ENCODE measurements at regions not wholly inside any gene's neighbourhood (a gene's known extent, or its start where the extent isn't known, plus 50 kb on each side); places are given as distances from the start of the nearest gene placed in this dataset.

DNA sequence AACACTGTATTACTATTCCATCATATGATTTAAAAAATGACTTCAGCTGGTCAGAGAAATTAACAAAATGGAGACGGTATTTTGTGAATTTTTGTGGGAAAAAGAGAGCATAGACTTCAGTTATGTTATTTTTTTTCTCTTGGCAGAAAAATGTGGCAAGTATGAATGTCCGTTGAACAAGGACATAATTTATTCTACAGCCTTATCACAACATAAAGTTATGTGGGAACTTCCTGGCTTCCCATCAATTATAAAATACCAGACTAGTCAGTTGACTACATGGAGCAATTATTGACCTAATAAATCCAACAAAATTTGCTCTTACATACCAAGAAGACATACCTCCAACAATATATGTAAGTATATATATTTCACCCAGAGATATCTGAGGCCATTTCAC is 88.6 kb upstream of the PPP1R3A start:
- TF ChIP-seq, protein P1, sequence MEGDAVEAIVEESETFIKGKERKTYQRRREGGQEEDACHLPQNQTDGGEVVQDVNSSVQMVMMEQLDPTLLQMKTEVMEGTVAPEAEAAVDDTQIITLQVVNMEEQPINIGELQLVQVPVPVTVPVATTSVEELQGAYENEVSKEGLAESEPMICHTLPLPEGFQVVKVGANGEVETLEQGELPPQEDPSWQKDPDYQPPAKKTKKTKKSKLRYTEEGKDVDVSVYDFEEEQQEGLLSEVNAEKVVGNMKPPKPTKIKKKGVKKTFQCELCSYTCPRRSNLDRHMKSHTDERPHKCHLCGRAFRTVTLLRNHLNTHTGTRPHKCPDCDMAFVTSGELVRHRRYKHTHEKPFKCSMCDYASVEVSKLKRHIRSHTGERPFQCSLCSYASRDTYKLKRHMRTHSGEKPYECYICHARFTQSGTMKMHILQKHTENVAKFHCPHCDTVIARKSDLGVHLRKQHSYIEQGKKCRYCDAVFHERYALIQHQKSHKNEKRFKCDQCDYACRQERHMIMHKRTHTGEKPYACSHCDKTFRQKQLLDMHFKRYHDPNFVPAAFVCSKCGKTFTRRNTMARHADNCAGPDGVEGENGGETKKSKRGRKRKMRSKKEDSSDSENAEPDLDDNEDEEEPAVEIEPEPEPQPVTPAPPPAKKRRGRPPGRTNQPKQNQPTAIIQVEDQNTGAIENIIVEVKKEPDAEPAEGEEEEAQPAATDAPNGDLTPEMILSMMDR (conservative IDR thresholded peaks at IDR 0.05; ENCODE audit: low read depth, low read length) = no peak
- no peak for DNase-seq (ENCODE audit: low read depth)
- no peak overlapping the region for H3K4me3 ChIP-seq (ENCODE audit: low read length)

DNA sequence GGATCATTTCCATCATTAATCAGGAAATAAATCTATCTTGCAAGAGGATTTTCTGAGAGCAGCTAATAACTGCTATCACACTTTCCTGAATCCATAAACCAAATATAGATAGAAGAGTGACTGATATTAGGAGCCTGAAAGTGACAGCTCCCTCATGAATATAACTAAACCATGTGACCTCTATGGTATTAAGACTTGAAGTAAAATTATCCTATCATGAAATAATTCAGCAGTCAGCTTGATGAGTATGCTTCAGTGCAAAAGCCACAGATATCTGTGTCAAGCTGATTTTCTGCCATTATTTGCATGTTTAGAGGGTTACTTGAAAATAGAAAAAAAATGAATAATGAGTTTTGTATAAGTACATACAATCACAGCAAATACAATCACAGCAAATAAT is 80.1 kb upstream of the PPP1R3A start:
- no peak for DNase-seq (ENCODE audit: low read depth)
- TF ChIP-seq, protein P1 (conservative IDR thresholded peaks at IDR 0.05; ENCODE audit: low read depth, low read length) = no peak

DNA sequence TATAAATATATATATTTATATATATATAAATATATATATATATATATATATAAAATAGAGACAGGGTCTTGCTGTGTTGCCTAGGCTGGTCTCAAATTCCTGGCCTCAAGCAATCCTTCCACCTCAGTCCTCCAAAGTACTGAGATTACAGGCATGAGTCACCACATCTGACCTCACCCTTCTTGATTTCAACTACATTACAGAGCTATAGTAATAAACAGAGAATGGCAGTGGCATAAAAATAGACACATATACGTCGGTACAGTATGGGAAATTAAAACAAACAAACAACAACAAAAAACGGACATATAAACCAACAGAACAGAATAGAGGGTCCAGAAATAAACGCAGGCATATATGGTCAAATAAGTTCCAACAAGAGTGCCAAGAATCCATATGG is 77.6 kb upstream of the PPP1R3A start:
- TF ChIP-seq, protein P1 (conservative IDR thresholded peaks at IDR 0.05; ENCODE audit: low read depth, low read length) = no peak
- DNase-seq (ENCODE audit: low read depth) = no peak
- H3K4me3 ChIP-seq (ENCODE audit: low read length) = no peak overlapping the region

More for the DNA sequence above, 80.1 kb upstream of the PPP1R3A start:
- no peak overlapping the region for H3K4me3 ChIP-seq (ENCODE audit: low read length)

DNA sequence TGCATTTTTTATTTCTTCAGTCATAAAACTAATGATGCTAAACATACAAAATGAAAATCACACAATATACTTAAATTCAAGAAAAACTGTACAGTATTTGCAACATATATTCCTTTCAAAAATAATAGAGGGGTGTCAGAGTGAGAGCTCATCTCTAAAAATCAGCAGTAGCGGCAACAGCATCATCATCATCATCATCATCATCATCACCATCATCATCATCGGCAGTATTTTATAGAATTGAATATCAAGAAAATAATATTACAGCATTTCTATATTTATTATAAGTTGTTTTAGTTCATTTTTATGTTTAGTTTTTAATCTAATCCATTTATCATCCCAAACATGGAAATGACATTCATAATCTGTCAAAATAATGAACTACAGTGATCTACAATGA is 67.4 kb upstream of the PPP1R3A start:
- no peak for DNase-seq (ENCODE audit: low read depth)
- TF ChIP-seq, protein P1 (conservative IDR thresholded peaks at IDR 0.05; ENCODE audit: low read depth, low read length) = no peak
- H3K4me3 ChIP-seq (ENCODE audit: low read length) = no peak overlapping the region

DNA sequence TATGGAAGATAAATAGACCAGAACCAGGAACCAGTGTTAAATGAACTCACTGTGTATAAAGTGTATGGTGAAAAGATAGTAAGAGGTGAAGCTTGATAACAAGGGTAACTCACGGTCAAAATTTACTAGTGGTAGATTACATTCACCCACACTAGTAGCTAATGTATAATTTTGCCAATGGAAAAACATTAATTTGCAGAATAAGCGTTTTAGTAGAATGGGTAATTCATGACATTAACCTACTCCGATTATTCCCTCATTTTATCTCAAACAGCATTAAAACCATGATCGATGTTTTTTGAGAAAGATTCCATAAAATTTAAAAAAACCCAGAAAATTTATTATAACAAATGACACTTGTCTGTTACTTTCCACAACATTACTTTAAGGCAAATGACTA is 57.7 kb upstream of the PPP1R3A start:
- no peak for DNase-seq (ENCODE audit: low read depth)
- TF ChIP-seq, protein P1 (conservative IDR thresholded peaks at IDR 0.05; ENCODE audit: low read depth, low read length) = no peak
- H3K4me3 ChIP-seq (ENCODE audit: low read length) = no peak overlapping the region

DNA sequence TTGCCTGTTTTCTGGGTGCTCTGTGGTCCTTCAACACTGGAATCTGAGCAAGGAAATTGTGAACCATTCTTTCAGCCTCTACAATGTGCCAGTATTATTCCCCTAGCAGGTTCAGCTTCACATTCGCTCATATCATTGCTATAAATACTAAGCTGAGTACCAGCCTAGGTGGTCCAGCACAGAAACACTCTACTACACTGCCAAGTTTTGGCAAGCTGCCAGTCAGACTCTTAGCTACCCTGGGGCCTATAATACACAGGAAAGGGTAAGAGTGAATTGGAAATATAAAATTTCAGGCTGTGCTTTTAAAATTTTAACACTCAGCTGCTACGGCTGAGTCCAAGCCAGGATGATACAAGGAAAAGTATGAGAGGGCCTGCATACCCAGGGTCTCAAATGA is 49.9 kb upstream of the PPP1R3A start:
- TF ChIP-seq, protein P1 (conservative IDR thresholded peaks at IDR 0.05; ENCODE audit: low read depth, low read length) = no peak
- H3K4me3 ChIP-seq (ENCODE audit: low read length) = no peak overlapping the region
- DNase-seq (ENCODE audit: low read depth) = no peak
